ENCODE measurements at regions not wholly inside any gene's neighbourhood (a gene's known extent, or its start where the extent isn't known, plus 50 kb on each side); places are given as distances from the start of the nearest gene placed in this dataset.

DNA sequence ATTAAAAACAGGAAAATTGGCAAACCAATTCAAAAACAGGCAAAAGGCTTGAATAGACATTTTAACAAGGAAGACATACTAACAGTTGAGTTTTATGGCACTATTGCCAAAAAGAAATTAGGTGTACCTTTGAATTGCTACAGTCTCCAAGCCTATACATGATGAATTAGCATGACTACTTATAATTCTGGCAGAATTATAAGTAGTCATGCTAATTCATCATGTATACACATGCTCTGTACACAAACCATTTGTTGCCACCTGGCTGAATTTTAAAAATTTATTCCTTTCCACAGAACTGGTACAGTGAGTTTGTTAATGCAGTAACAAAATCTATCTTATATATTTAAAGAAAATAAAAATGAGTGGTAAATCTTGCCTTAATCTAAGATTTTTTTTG lies 1332.0 kb upstream of the CRIM1 start:
- DNase-seq (ENCODE audit: low read depth in 2 of 2, low spot score in 1 of 2) = no peak

DNA sequence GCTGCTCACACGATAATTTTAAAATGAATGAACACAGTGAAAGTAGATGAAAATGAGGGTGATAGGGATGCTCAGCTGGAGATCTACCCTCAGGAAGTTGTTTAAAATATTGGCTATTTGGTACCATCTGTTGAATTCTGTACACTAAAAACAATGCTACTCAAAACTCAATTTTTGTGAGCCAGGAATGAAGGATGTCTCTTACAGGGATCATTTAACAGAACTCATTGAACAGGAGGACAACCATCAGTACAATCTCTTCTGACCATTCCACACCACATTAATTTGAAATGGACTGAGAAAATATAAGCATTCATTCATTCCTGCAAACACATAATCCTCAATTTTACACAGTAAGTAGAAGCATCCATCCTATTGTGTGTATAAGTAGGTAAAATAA lies 1355.1 kb upstream of the CRIM1 start:
- DNase-seq (ENCODE audit: low read depth in 2 of 2, low spot score in 1 of 2) = no peak

- DNase-seq (ENCODE audit: low read depth in 2 of 2, low spot score in 1 of 2) = no peak
These were observed 1356.8 kb upstream of the CRIM1 start for GRCh38 chr2:34998741-34999140.

DNA sequence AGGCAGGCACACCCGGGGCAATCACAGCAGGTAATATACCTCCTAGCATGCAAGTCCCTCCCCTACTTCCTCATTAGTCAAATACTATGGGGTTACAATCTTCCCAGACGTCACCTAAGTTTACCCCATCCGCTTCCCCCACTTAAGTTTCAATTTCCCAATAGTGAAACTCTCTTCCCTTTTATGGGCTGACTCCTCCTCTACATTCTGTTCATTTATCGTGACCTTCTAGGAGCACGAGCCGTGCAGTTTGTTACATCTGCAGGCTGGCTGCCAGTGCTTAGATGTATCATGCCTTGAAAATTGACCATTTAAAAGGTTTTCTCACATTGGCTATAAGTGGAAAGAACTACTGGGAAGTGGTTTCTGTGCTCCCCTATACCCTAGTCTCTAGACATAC lies 1357.8 kb upstream of the CRIM1 start:
- DNase-seq (ENCODE audit: low read depth in 2 of 2, low spot score in 1 of 2) = no peak

DNA sequence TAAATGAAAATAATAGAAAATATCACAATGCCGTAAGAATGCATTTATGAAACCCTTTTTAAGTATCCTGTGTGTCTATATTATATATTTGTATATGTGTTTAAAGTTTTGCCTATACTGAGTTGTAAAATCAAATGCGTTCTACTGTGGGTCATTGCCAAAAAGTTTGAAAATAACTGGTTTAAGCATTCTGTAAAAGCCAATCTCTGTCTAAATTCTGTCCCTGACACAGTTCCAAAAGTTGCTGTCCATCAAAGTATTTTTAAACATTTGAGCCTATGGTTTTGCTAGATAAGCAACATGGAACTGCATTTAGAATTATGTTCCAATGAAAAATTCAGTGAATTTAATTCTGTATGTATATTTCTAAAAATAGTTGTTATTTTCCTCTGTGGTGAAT lies 1360.4 kb upstream of the CRIM1 start:
- DNase-seq (ENCODE audit: low read depth in 2 of 2, low spot score in 1 of 2) = no peak

- no peak for DNase-seq (ENCODE audit: low read depth in 2 of 2, low spot score in 1 of 2)
These were observed 1363.9 kb upstream of the CRIM1 start for GRCh38 chr2:34991508-34992274.

DNA sequence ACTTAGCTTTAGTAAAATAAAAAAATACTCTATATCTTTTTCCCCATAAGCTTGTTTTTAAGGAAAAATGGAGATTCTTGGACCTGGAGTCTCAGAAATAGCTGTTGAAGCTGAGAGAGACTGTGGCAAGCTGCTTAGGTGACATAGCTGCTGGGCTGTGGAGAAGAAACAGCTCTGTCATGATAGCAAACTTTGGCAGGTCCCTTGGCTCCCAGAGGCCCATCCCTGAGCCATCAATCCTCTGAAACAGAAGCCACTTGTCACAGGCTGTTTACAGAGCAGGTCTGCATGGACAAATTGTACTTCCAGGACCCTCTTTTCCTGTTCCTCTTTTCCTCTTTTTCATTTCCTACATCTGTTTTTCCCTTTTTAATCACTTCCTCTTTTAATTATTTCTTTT lies 1370.1 kb upstream of the CRIM1 start:
- no peak for DNase-seq (ENCODE audit: low read depth in 2 of 2, low spot score in 1 of 2)

DNA sequence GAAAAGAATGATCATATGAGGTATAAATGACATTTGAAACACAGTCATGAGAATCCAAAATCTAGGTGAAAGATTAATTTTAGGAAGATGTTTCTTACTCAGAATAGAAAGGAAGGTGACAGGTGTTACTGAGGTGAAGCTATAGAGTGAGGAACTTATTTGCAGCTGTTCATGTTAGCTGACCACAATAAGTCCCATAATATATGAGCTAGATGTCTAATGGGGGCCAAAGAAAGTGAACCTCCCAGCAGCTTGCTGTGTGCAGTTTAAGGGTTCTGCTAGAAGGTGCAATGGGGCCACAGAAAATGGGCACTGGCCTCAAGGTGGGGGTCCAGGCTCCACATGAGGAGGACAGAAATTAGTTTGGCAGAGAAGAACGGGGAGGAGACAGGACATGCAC lies 1374.9 kb upstream of the CRIM1 start:
- no peak for DNase-seq (ENCODE audit: low read depth in 2 of 2, low spot score in 1 of 2)

DNA sequence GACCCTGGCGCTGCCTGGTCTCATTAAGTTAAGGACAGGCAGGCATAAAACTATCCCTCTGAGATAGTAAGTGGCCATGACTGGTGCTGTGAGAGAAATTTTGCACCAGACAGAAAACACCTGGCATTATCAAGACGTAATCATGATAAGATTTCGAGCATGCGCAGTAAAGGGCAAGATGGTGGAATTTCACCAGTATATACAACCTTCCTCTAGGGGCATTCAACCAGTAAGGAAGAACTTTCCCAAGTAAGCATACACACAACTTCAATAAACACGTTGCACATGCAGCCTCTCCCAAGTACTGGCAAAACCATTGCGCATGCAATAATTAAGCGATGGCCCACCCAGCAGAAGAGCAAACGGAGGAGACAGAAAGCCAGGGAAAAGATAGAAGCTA lies 1376.4 kb upstream of the CRIM1 start:
- no peak for DNase-seq (ENCODE audit: low read depth in 2 of 2, low spot score in 1 of 2)

DNA sequence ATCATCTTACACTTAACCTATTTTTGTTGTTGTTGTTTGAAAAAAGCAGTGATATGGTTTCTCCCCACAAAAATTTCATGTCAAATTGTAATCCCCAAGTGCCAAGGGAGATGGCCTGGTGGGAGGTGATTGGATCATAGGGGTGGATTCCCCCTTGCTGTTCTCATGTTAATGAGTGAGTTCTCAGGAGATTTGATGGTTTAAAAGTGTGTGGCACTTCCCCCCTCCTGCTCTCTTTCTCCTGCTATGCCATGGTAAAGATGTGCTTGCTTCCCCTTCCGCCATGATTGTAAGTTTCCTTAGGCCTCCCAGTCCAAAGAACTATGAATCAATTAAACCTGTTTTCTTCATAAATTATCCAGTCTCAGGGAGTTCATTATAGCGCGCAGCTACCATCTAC lies 1362.7 kb upstream of the FAM98A start:
- no peak for DNase-seq (ENCODE audit: low read depth in 2 of 2, low spot score in 1 of 2)

GRCh38 chr2:34954758-34955157 lies 1355.7 kb upstream of the FAM98A start:
- DNase-seq (ENCODE audit: low read depth in 2 of 2, low spot score in 1 of 2) = no peak

DNA sequence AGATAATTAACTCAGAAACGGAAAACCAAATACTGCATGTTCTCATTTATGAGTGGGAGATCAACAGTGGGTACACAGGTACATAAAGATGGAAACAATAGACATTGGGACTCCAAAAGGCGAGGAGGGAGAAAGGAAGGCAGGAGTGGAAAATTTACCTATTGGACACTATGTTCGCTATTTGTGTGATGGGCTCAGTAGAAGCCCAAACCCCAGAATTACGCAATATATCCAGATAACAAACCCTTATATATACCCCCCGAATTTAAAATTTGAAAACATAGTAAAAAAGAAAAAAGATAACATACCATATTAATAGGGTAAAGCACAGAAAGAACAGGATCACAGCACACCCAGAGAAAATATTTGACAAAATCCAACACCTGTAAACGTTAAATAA lies 1351.7 kb upstream of the FAM98A start:
- DNase-seq (ENCODE audit: low read depth in 2 of 2, low spot score in 1 of 2) = no peak

DNA sequence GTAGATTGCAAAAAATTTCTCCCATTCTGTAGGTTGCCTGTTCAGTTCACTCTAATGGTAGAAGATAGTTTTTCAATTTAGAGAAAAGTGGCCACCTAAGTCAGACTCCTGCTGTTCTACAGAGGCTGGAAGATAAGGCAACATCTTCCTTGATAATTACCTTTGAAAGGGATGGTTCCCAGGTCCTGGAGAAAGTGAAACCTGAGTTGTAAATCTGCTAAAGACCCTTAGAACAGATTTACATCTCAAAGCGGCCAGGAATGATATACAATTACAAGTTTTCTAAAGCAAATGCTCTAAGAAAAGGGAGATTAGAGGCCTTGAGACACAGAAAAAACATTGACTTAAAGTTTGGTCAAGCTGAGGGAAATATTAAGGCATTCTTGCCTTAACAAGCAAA lies 1350.2 kb upstream of the FAM98A start:
- DNase-seq (ENCODE audit: low read depth in 2 of 2, low spot score in 1 of 2) = no peak

GRCh38 chr2:34936089-34936488 lies 1337.0 kb upstream of the FAM98A start:
- no peak for DNase-seq (ENCODE audit: low read depth in 2 of 2, low spot score in 1 of 2)

GRCh38 chr2:34912084-34912483 lies 1313.0 kb upstream of the FAM98A start:
- no peak for DNase-seq (ENCODE audit: low read depth in 2 of 2, low spot score in 1 of 2)

- no peak for DNase-seq (ENCODE audit: low read depth in 2 of 2, low spot score in 1 of 2)
These were observed 1311.0 kb upstream of the FAM98A start for GRCh38 chr2:34909992-34910705.

DNA sequence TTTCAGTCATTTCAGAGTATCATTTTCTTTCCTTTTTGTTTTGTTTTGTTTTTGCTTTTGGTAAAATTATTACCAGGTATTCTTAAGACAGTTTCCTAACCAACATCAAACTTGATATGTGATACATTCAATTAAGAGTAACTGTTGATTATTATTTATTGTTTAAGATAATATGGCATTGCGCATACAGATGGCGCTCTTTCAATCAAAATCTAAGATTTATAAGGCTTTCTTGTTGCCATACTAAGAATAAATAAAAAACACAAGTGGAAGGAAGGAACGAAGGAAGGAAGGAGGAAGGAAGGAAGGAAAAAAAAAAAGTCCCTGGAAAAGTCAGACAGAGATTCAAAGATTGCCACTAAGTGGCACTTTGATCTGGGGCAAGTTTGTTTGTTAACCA lies 1308.7 kb upstream of the FAM98A start:
- no peak for DNase-seq (ENCODE audit: low read depth in 2 of 2, low spot score in 1 of 2)

DNA sequence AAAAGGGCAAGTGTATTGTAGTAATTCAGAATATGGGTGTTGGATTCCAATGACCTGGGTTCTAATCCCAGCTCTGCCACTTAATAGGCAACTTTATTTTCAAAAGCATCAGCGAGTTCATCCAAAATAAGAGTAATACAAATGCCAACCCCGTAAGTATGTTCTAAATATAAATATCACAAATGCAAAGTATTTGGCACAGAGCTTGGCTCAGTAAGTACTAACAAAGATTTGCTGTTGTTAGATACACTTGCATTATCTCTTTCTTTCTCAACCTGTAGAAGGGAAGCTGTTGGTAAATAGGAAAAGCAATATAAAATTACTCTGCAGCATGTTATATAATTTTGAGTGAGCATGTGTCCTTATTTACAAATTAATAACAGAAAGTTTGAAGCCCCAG lies 1302.6 kb upstream of the FAM98A start:
- DNase-seq (ENCODE audit: low read depth in 2 of 2, low spot score in 1 of 2) = no peak

DNA sequence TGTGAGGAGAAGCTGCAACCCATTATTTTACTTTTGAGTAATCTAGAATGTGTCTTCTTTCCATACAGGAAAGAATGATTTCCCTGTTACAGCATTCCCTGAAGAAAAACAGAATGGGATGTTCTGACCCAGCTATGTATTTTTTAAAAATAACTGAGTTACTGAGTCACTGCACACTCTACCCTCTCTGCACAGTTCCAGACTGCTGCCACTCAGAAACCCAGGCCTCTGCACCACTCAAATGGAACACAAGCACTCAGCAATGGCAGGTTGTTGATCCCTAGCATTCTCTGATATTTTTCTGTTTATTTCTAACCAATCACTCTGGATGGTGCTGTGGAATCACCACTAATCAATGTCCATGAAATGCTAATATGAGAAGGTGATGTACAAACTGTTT lies 1300.0 kb upstream of the FAM98A start:
- no peak for DNase-seq (ENCODE audit: low read depth in 2 of 2, low spot score in 1 of 2)

DNA sequence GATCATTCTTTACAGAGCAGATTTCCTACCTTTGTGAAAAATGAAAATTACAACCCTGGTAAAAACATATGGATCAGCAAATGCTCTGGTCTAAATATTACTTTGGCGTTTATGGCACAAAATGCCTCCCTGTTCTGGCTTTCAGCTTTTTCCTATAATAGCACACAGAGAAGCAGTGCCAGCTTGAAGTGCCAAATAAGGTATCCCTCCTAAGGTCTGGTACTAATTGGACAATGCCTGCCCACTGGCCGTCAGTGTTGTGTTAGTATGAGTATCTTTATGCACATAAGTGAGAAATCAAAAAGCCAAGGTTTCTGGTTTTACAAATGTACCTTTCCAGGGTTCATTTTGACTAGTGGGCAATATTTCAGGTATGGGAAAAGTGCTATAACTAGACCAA lies 1293.7 kb upstream of the FAM98A start:
- DNase-seq (ENCODE audit: low read depth in 2 of 2, low spot score in 1 of 2) = no peak

DNA sequence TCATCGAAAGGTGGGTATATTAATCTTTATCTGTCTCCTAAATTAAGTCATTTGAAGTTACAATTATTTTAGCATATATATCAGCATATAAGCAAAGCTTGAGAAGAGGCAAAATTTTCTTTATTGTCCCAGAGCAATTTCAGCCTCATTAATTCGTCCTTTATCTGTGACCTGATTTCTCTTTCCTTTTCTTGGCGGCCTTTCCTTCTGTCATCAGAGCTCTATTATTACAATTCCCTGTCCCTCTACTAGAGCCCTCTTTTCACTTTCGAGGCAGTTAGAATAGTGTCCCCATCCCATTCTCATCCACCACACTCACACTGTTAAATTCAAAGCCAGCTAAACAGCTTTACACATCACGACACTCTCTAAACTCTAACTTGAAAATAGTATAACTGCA lies 1293.2 kb upstream of the FAM98A start:
- no peak for DNase-seq (ENCODE audit: low read depth in 2 of 2, low spot score in 1 of 2)

DNA sequence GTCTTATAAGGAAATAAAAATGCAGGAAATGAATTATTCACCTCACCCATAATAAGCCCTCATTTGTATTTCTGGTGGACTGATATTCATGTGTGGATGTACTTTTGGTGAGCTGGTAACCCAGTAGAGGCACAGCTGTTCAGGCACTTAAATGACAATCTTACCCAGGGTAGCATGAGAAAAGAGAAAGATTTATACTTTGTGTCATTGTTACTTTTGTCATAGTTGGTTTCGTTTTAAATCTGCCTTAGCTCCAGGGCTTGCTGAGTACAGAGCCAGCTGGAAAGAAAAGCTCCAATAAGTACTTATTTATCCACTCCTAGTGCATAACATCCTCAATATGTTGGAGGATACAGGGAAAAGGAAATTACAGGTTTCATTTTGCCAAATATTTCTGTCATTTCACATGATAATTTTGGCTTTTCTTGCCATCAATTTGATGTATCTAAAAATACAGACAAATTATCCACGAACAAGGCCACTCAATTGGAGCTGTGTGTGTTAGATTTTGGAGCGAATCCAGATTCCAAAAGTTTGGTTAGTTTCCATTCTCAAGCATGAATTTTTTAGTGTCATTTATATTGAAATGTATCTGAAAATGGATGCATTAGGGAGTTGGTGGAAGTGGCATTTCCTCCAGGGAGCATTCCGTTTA lies 1276.1 kb upstream of the FAM98A start:
- DNase-seq (ENCODE audit: low read depth in 2 of 2, low spot score in 1 of 2) = no peak
